ENCODE measurements at regions not wholly inside any gene's neighbourhood (a gene's known extent, or its start where the extent isn't known, plus 50 kb on each side); places are given as distances from the start of the nearest gene placed in this dataset.

DNA sequence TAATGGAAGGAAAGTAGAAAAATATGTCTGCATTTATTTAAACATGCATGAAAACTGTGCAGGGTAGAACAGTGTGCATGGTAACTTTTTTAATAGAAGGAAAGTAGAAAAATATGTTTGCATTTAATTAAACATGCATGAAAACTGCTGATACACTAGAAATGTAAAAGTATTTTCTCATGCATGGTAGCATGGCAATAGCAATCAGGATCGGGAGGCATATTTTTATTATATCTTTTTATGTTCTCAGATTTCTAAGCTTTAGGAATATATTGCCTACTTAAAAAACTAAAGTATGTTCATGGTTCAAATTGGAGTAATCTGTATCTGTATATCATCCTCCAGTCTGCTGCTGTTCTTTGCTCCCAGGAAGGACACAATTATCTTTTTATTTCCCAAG, 1468.9 kb upstream of the GBE1 start:
- Histone ChIP-seq H3K79me2 (ENCODE audit: low read length) (no peaks in the 10 kb centered on the region), H3K27me3 (ENCODE audit: low read length) (no peaks in the 10 kb centered on the region), H3K9me3 (ENCODE audit: low read length) (no peaks in the 10 kb centered on the region), H3K9ac (ENCODE audit: low read length) (no peak overlapping the region), H3K4me3 (ENCODE audit: low read length) (no peak overlapping the region), H3K4me1 (ENCODE audit: insufficient read depth, low read length) (peaks cover 25% of the 10 kb centered on the region), H2AFZ (ENCODE audit: low read length) (no peak overlapping the region), H3K36me3 (ENCODE audit: low read depth, low read length) (no peaks in the 10 kb centered on the region), H3K9me2 (replicated peaks; ENCODE audit: low read length) (no peaks in the 10 kb centered on the region), H3F3A (ENCODE audit: low read length, unreplicated experiment) (no peaks in the 10 kb centered on the region), H4K20me1 (ENCODE audit: low read length) (no peaks in the 10 kb centered on the region), H3K27ac (ENCODE audit: low read length) (no peak overlapping the region), H3K4me2 (ENCODE audit: low read length) (no peak overlapping the region)
- TF ChIP-seq EZH2 (IDR thresholded peaks at IDR 0.05; ENCODE audit: low read length, unreplicated experiment): no peak
- TF ChIP-seq, protein P1, sequence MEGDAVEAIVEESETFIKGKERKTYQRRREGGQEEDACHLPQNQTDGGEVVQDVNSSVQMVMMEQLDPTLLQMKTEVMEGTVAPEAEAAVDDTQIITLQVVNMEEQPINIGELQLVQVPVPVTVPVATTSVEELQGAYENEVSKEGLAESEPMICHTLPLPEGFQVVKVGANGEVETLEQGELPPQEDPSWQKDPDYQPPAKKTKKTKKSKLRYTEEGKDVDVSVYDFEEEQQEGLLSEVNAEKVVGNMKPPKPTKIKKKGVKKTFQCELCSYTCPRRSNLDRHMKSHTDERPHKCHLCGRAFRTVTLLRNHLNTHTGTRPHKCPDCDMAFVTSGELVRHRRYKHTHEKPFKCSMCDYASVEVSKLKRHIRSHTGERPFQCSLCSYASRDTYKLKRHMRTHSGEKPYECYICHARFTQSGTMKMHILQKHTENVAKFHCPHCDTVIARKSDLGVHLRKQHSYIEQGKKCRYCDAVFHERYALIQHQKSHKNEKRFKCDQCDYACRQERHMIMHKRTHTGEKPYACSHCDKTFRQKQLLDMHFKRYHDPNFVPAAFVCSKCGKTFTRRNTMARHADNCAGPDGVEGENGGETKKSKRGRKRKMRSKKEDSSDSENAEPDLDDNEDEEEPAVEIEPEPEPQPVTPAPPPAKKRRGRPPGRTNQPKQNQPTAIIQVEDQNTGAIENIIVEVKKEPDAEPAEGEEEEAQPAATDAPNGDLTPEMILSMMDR (conservative IDR thresholded peaks at IDR 0.05; ENCODE audit: low read depth, low read length): no peak
- TF ChIP-seq EZH2phosphoT487 (IDR thresholded peaks at IDR 0.05; ENCODE audit: borderline replicate concordance, low read length): no peak
- intact Hi-C loops (cut with micrococcal nuclease): no loop called here
- POLR2A ChIA-PET (ENCODE audit: unreplicated experiment): no interaction called here
- DNase-seq (no peak), ATAC-seq (no peak)
- BruUV-seq (replicated peaks): no TSS peak
- CTCF ChIA-PET: no interaction called here

DNA sequence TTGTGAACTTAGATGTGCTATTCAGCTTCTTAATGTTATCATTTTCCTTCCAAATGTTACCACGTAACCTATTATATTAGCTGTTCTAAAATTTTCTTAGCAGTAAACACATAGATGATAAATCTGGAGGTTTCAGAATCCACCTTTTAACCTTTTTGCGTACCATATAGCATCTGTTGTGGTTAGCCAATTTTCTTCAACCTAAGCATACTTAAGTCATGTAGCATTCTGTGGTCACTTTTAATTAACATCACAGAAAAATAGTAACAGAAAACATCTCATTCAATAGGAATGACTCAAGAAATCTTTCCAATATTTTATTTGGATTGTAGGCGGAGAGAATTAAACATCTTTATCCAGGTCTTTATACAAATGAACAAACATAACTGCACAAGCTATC, 1465.3 kb upstream of the GBE1 start:
- no peak overlapping the region for H3K9ac ChIP-seq (ENCODE audit: low read length)
- peaks cover 29% of the 10 kb centered on the region; the same call in 1 of the 2 replicates for H3K4me1 ChIP-seq (ENCODE audit: insufficient read depth, low read length)
- ATAC-seq (no peak), DNase-seq (no peak)
- H3K36me3 ChIP-seq (ENCODE audit: low read depth, low read length): no peaks in the 10 kb centered on the region
- intact Hi-C loops (cut with micrococcal nuclease): no loop called here
- no peaks in the 10 kb centered on the region for H3F3A ChIP-seq (ENCODE audit: low read length, unreplicated experiment)
- ChIA-PET CTCF (no interaction called here), POLR2A (ENCODE audit: unreplicated experiment) (no interaction called here)
- no peak overlapping the region for H2AFZ ChIP-seq (ENCODE audit: low read length)
- H3K27me3 ChIP-seq (ENCODE audit: low read length): no peaks in the 10 kb centered on the region
- H3K4me2 ChIP-seq (ENCODE audit: low read length): no peak overlapping the region
- no peak overlapping the region for H3K4me3 ChIP-seq (ENCODE audit: low read length)
- H3K79me2 ChIP-seq (ENCODE audit: low read length): no peaks in the 10 kb centered on the region
- BruUV-seq (replicated peaks): no TSS peak
- no peaks in the 10 kb centered on the region for H4K20me1 ChIP-seq (ENCODE audit: low read length)
- 0 out of 2 replicates have a peak, but pooled peaks cover 3% of the 10 kb centered on the region for H3K9me2 ChIP-seq (replicated peaks; ENCODE audit: low read length)
- no peaks in the 10 kb centered on the region for H3K9me3 ChIP-seq (ENCODE audit: low read length)
- TF ChIP-seq, protein P1 (conservative IDR thresholded peaks at IDR 0.05; ENCODE audit: low read depth, low read length): no peak
- no peak for TF ChIP-seq EZH2phosphoT487 (IDR thresholded peaks at IDR 0.05; ENCODE audit: borderline replicate concordance, low read length)
- no peak for TF ChIP-seq EZH2 (IDR thresholded peaks at IDR 0.05; ENCODE audit: low read length, unreplicated experiment)
- no peak overlapping the region for H3K27ac ChIP-seq (ENCODE audit: low read length)

DNA sequence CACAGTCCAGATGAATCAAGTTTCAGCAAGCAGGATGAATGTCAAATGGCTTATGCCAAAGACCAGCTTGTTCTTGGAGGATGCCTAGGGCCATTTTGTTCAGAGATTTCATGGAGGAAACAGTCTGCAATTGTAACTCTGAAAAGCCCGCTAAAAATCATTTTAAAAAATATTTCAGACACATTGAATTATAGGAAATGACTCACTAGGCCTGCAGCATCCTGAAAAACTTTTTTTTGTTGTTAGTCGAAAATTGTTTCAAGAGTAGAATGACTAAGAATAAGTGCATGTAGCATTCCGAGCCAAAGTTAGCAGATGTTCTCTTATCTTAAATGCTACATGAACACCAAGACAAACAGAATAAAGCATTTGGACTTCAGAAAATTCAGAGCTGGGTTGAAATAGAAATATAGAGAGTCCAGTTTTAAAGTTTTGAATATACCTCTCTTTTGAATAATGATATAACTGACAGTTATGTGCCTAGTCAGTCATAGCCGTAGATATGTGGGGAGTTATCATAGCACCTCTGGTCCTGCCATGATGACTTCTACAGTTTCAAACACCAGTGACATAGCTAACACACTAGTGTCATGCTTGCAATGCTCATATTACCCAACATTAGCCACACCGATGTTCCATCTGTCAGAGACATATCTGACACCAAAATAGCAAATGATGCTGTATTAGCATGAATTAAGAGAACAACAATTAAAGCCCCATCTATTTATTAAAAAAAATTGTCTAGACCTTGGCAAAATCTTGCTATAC, 1462.8 kb upstream of the GBE1 start:
- H3K79me2 ChIP-seq (ENCODE audit: low read length): no peaks in the 10 kb centered on the region
- H3K27ac ChIP-seq (ENCODE audit: low read length): no peak overlapping the region
- peak; percentile 74 for DNase-seq
- CTCF ChIA-PET: no interaction called here
- TF ChIP-seq EZH2phosphoT487 (IDR thresholded peaks at IDR 0.05; ENCODE audit: borderline replicate concordance, low read length) (no peak), EZH2 (IDR thresholded peaks at IDR 0.05; ENCODE audit: low read length, unreplicated experiment) (no peak)
- TF ChIP-seq, protein P1 (conservative IDR thresholded peaks at IDR 0.05; ENCODE audit: low read depth, low read length): no peak
- no peak overlapping the region for H3K4me2 ChIP-seq (ENCODE audit: low read length)
- no peak overlapping the region for H3K4me3 ChIP-seq (ENCODE audit: low read length)
- BruUV-seq (replicated peaks): no TSS peak
- H3K9ac ChIP-seq (ENCODE audit: low read length): no peak overlapping the region
- no peaks in the 10 kb centered on the region for H3F3A ChIP-seq (ENCODE audit: low read length, unreplicated experiment)
- no peaks in the 10 kb centered on the region for H3K36me3 ChIP-seq (ENCODE audit: low read depth, low read length)
- 0 out of 2 replicates have a peak, but pooled peaks cover 3% of the 10 kb centered on the region for H3K9me2 ChIP-seq (replicated peaks; ENCODE audit: low read length)
- H3K9me3 ChIP-seq (ENCODE audit: low read length): no peaks in the 10 kb centered on the region
- intact Hi-C loops (cut with micrococcal nuclease): no loop called here
- no peaks in the 10 kb centered on the region for H4K20me1 ChIP-seq (ENCODE audit: low read length)
- POLR2A ChIA-PET (ENCODE audit: unreplicated experiment): interaction anchor here (0.6 kb wide), 1 partner anchor 224 kb away, joined by 5 read pairs; no protein-coding TSS in a partner anchor
- ATAC-seq: peak; percentile 75
- no peaks in the 10 kb centered on the region for H3K27me3 ChIP-seq (ENCODE audit: low read length)
- peak overlapping the region; percentile 51 for H2AFZ ChIP-seq (ENCODE audit: low read length)
- H3K4me1 ChIP-seq (ENCODE audit: insufficient read depth, low read length): peaks cover 23% of the 10 kb centered on the region; the same call in 1 of the 2 replicates

Data from PC-3 (cell line).